Spleen (tissue), 11 donors: ENCODE measurements at regions not wholly inside any gene's neighbourhood (a gene's known extent, or its start where the extent isn't known, plus 50 kb on each side); places are given as distances from the start of the nearest gene placed in this dataset.

Experiments
- DNase-seq: peaks from one replicate; pipeline ENCODE4 v3.0.0-alpha.2; 2020
- H3K27ac ChIP-seq, 8 donors: fragments of 200-600 bp; sonication (generic) in 7 of 8; 1 replicate in 4 of 8; 2 replicates in 4 of 8; pipeline versions ENCODE4 v1.5.0 to v1.8.0; 2016 to 2021; ENCODE audit warnings: inconsistent platforms in 4 of 8, mild to moderate bottlenecking in 4 of 8, moderate library complexity in 1 of 8
- H3K27me3 ChIP-seq, 7 donors: fragments of 200-600 bp; sonication (generic) in 6 of 7; replicated peaks in 1 of 7; 1 replicate in 4 of 7; 2 replicates in 3 of 7; pipeline versions ENCODE4 v1.5.0 to v1.8.0; 2016 to 2021; ENCODE audit warnings: inconsistent platforms in 3 of 7, mild to moderate bottlenecking in 1 of 7
- H3K36me3 ChIP-seq, 6 donors: fragments of 200-600 bp; sonication (generic) in 5 of 6; 1 replicate in 4 of 6; 2 replicates in 2 of 6; pipeline versions ENCODE4 v1.5.0 to v1.8.0; 2016 to 2021; ENCODE audit warnings: inconsistent platforms in 2 of 6
- H3K4me1 ChIP-seq, 6 donors: fragments of 200-600 bp; sonication (generic) in 5 of 6; 1 replicate in 3 of 6; 2 replicates in 3 of 6; pipeline versions ENCODE4 v1.5.0 to v1.8.0; 2016 to 2021; ENCODE audit warnings: inconsistent platforms in 3 of 6
- H3K4me3 ChIP-seq, 8 donors: fragments of 200-600 bp; sonication (generic) in 7 of 8; 1 replicate in 4 of 8; 2 replicates in 4 of 8; pipeline versions ENCODE4 v1.5.0 to v1.8.0; 2016 to 2021; ENCODE audit warnings: inconsistent platforms in 4 of 8, mild to moderate bottlenecking in 4 of 8, moderate library complexity in 2 of 8
- H3K9me3 ChIP-seq, 8 donors: fragments of 200-600 bp; sonication (generic) in 7 of 8; 1 replicate in 4 of 8; 2 replicates in 4 of 8; pipeline versions ENCODE4 v1.5.0 to v1.8.0; 2016 to 2021; ENCODE audit warnings: inconsistent platforms in 4 of 8
- CTCF ChIP-seq, 11 experiments: fragments of 200-600 bp in 7 of 11; fragments of 450-650 bp in 4 of 11; sonication (generic) in 4 of 11; IDR thresholded peaks in 8 of 11; conservative IDR thresholded peaks in 3 of 11; 1 replicate in 7 of 11; 2 replicates in 4 of 11; pipeline versions ENCODE4 v1.4.0 to v1.8.0; 2016 to 2021; ENCODE audit warnings: antibody characterized with exemption in 11 of 11, inconsistent platforms in 4 of 11, mild to moderate bottlenecking in 1 of 11
- POLR2A ChIP-seq, 3 donors: fragments of 450-650 bp; IDR thresholded peaks; one replicate each; pipeline ENCODE4 v1.5.1; 2017; ENCODE audit warnings: antibody characterized with exemption in 3 of 3, mild to moderate bottlenecking in 1 of 3
- POLR2AphosphoS5 ChIP-seq, 3 donors: sonication (generic); formaldehyde crosslinking; IDR thresholded peaks; one replicate each; pipeline ENCODE4 v1.5.1; 2017; ENCODE audit warnings: antibody characterized with exemption in 3 of 3
- WGBS, 5 donors: extraction: QIAGEN DNeasy Blood & Tissue Kit in 3 of 5; methylation state at CpG; one replicate each; pipeline versions ENCODE4 v1.1.5 to v1.1.7; 2013 to 2018; 5-methylcytosine and 5-hydroxymethylcytosine counted together
- intact Hi-C: fragments of 100-400 bp; cut with DNase I; formaldehyde crosslinking; loops from one replicate; pipeline ENCODE4 v1.15.0; 2023; ENCODE audit warnings: low total_unique reads
- donor health status: healthy with polysubstance abuse.
- donor health status: DM: no; HTN: no; CAD: no; lungs with moderate emphysema.
- donor health status: DM: no; HTN: no; CAD: no.
- donor health status: Bipolar disorder and iron deficiency.
- donor health status: healthy.
- donor health status: DM: no; HTN: no; CAD: no.
- donor health status: DM: yes; HTN: yes; CAD: no.

- H3K4me1 ChIP-seq: no peaks in the 10 kb centered on the region
- H3K27ac ChIP-seq: no peak overlapping the region
- H3K9me3 ChIP-seq: peaks cover 0 to 1% (median 0%) of the 10 kb centered on the region in 8 donors
- no peak overlapping the region for H3K4me3 ChIP-seq
- no peaks in the 10 kb centered on the region for H3K36me3 ChIP-seq
- peaks cover 0 to 9% (median 0%) of the 10 kb centered on the region in 7 donors for H3K27me3 ChIP-seq
- TF ChIP-seq CTCF (IDR thresholded peaks at IDR 0.05 in 8 of 11, conservative IDR thresholded peaks at IDR 0.05 in 3 of 11): no peak
- no peak for TF ChIP-seq POLR2A (IDR thresholded peaks at IDR 0.05)
- TF ChIP-seq POLR2AphosphoS5 (IDR thresholded peaks at IDR 0.05): no peak
- 48 to 83% (median 73%) methylated on average over 1 of the region's 1 CpG for WGBS, 5 donors
- DNase-seq: no peak
- intact Hi-C loops: no loop called here
These were observed 429.5 kb downstream of the TSHZ3 start for GRCh38 chr19:30919737-30920136.

GRCh38 chr19:30916238-30916637 lies 433.0 kb downstream of the TSHZ3 start:
- H3K4me1 ChIP-seq: no peaks in the 10 kb centered on the region
- H3K36me3 ChIP-seq: no peaks in the 10 kb centered on the region
- intact Hi-C loops: no loop called here
- no peak for DNase-seq
- 71 to 83% (median 76%) methylated on average over 9 of the region's 9 CpGs for WGBS, 5 donors
- H3K27me3 ChIP-seq: peaks cover 0 to 9% (median 0%) of the 10 kb centered on the region in 7 donors
- H3K27ac ChIP-seq: no peak overlapping the region
- H3K4me3 ChIP-seq: no peak overlapping the region
- no peak for TF ChIP-seq POLR2AphosphoS5 (IDR thresholded peaks at IDR 0.05)
- TF ChIP-seq CTCF (IDR thresholded peaks at IDR 0.05 in 8 of 11, conservative IDR thresholded peaks at IDR 0.05 in 3 of 11): no peak
- no peak for TF ChIP-seq POLR2A (IDR thresholded peaks at IDR 0.05)
- H3K9me3 ChIP-seq: no peaks in the 10 kb centered on the region

- 48 to 58% (median 51%) methylated on average over 3 of the region's 3 CpGs for WGBS, 5 donors
These were observed 437.7 kb downstream of the TSHZ3 start for GRCh38 chr19:30911491-30911890.

GRCh38 chr19:30910485-30911240 lies 438.6 kb downstream of the TSHZ3 start:
- Histone ChIP-seq H3K36me3 (no peaks in the 10 kb centered on the region), H3K27ac (no peak overlapping the region), H3K4me1 (no peaks in the 10 kb centered on the region), H3K27me3 (no peaks in the 10 kb centered on the region), H3K4me3 (no peak overlapping the region), H3K9me3 (no peaks in the 10 kb centered on the region)
- DNase-seq: no peak
- intact Hi-C loops: no loop called here
- no peak for TF ChIP-seq POLR2A (IDR thresholded peaks at IDR 0.05)
- TF ChIP-seq POLR2AphosphoS5 (IDR thresholded peaks at IDR 0.05): no peak
- TF ChIP-seq CTCF (IDR thresholded peaks at IDR 0.05 in 8 of 11, conservative IDR thresholded peaks at IDR 0.05 in 3 of 11): no peak
- WGBS, 5 donors: 83 to 89% (median 87%) methylated on average over 13 to 16 of the region's 16 CpGs

More at GRCh38 chr19:30911491-30911890, 437.7 kb downstream of the TSHZ3 start:
- no peak overlapping the region for H3K27ac ChIP-seq
- no peak for TF ChIP-seq POLR2A (IDR thresholded peaks at IDR 0.05)
- H3K4me1 ChIP-seq: no peaks in the 10 kb centered on the region
- H3K27me3 ChIP-seq: no peaks in the 10 kb centered on the region
- no peak for DNase-seq
- no peaks in the 10 kb centered on the region for H3K36me3 ChIP-seq
- no peaks in the 10 kb centered on the region for H3K9me3 ChIP-seq
- H3K4me3 ChIP-seq: no peak overlapping the region
- intact Hi-C loops: no loop called here
